Activated CD8-positive, alpha-beta T cell treated with anti-CD3 and anti-CD28 coated beads, Interleukin-2, amount 10 ng/mL, durations not matched to agents 7 days and 5 days (primary cell): ENCODE measurements at regions not wholly inside any gene's neighbourhood (a gene's known extent, or its start where the extent isn't known, plus 50 kb on each side); places are given as distances from the start of the nearest gene placed in this dataset.

Source experiments
- ATAC-seq: fragments of 150-1000 bp; cut with Tn5 transposase; one replicate; pipeline ENCODE4 v1.10.0; 2021; ENCODE audit warnings: moderate library complexity
- CTCF ChIA-PET: fragments of 350-600 bp; sonication (Branson Sonifier 250); formaldehyde crosslinking; loops from one replicate; lab custom pipeline; 2021; ENCODE audit warnings: antibody characterized with exemption; lab: Charles Lee
- POLR2A ChIA-PET: fragments of 350-600 bp; sonication (Branson Sonifier 250); formaldehyde crosslinking; loops from one replicate; lab custom pipeline; 2021; ENCODE audit warnings: antibody characterized with exemption; lab: Charles Lee
- DNase-seq: peaks from one replicate; pipeline ENCODE4 v3.0.0-alpha.2; 2020
- H3K27ac Mint-ChIP-seq: one replicate; pipeline ENCODE4 v1.8.0; 2021; ENCODE audit warnings: mild to moderate bottlenecking, mixed read lengths
- H3K27me3 Mint-ChIP-seq: one replicate; pipeline ENCODE4 v1.8.0; 2021; ENCODE audit warnings: low read depth, mixed read lengths
- H3K36me3 Mint-ChIP-seq: one replicate; pipeline ENCODE4 v1.8.0; 2021; ENCODE audit warnings: low read depth, mixed read lengths
- H3K4me1 Mint-ChIP-seq: one replicate; pipeline ENCODE4 v1.8.0; 2021; ENCODE audit warnings: low read depth, mixed read lengths
- H3K4me3 Mint-ChIP-seq: one replicate; pipeline ENCODE4 v1.8.0; 2021; ENCODE audit warnings: mild to moderate bottlenecking, mixed read lengths
- H3K9me3 Mint-ChIP-seq: one replicate; pipeline ENCODE4 v1.8.0; 2022; ENCODE audit warnings: mixed read lengths; ENCODE audit not compliant: insufficient read depth

DNA sequence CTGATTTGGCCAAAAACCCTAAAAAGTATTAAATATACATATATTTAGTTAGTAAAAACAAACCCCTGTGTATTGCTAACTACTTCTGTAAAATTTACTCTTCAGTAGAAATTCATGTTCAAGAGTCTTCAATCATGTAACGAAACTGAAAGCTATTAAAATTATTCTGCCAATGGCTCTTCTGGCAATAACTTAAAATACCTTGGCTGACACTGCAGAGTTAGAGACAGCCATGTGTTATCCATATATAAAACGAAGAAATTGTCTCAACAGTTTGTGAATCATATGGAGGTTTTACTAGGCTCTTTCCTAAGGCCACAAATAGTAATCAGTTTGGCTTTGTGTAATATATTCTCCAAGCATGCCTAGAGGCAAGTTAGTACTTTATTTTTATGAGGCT lies 357.2 kb downstream of the COL11A1 start:
- POLR2A ChIA-PET = no interaction called here
- Mint-ChIP-seq H3K4me1 (no peaks in the 10 kb centered on the region), H3K9me3 (no peaks in the 10 kb centered on the region), H3K4me3 (no peak overlapping the region), H3K27ac (no peak overlapping the region), H3K36me3 (no peaks in the 10 kb centered on the region), H3K27me3 (no peaks in the 10 kb centered on the region)
- ATAC-seq (no peak), DNase-seq (no peak)
- CTCF ChIA-PET = no interaction called here

DNA sequence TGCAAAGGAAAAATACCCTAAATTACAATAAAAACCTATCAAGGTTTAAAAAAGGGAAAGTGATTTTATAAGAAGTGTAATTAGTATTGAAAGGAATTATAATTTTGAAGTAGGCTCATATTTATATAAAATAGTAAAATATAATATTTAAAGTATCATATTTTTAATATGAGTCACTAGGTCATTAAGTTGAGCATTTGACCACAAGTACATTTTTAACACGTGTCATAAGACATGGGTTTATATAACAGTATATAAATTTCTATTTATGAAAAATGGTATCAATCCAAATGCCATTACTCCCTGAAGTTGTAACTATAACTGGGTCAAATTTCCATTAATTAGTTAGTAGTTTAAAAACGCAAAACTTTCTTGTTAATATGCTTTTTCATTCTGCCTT lies 365.9 kb downstream of the COL11A1 start:
- Mint-ChIP-seq H3K4me3 (no peak overlapping the region), H3K36me3 (no peaks in the 10 kb centered on the region), H3K27me3 (no peaks in the 10 kb centered on the region), H3K9me3 (no peaks in the 10 kb centered on the region), H3K4me1 (no peaks in the 10 kb centered on the region), H3K27ac (no peak overlapping the region)
- ATAC-seq (no peak), DNase-seq (no peak)
- CTCF ChIA-PET = no interaction called here
- POLR2A ChIA-PET = no interaction called here

DNA sequence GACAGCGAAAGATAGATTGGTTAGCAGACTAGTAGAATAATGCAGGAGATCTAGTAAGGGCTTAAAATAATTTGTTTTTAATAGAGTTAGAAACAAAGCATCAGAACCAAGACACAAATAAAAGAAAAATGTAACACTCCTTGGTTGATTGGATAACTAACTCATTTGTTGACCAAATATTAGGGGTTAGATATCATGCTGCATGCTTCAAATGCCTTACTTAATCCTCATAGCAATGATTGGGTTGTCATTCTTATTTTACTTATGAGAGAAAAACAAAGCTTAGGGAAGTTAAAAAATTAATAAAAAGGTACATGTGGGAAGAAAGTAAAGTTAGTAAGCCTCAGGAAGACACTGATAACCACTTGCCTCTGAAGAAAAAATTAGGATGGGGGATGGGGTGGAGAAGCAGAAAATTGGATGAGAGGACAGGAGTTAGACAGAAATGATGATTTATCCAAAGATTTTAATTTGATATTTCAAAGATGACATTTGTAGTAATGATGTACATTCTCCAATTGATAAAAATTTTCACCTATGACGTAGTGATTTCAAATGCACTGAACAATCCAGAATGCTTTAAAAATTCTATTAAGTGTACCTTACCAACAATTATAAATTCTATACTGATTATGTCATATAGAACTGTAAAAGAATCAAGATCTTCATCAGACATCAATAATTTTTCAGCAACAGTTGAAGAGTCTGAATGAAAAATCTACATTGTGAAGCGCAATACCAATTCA lies 374.7 kb downstream of the COL11A1 start:
- no peaks in the 10 kb centered on the region for H3K4me1 Mint-ChIP-seq
- H3K36me3 Mint-ChIP-seq = no peaks in the 10 kb centered on the region
- H3K9me3 Mint-ChIP-seq = no peaks in the 10 kb centered on the region
- no peak for DNase-seq
- POLR2A ChIA-PET = no interaction called here
- no peak overlapping the region for H3K27ac Mint-ChIP-seq
- no peak overlapping the region for H3K4me3 Mint-ChIP-seq
- CTCF ChIA-PET = no interaction called here
- no peaks in the 10 kb centered on the region for H3K27me3 Mint-ChIP-seq
- no peak for ATAC-seq

DNA sequence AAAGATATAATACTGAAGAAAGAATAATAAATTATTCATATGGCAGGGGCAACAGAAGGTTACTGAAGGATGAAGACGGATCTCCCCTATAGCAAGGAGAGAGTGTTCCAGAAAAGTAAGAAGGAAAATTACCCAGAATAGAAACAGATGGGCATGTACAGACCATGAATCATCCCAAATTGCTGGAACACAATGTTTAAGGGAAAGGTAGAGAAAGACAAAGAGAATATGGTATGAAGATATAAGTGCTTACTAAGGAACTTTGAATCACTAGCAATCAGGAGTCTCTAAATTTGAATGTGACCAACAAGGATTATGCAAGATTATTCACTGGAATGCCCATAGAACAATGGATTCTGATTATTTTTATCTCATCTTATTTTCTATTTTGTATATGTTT lies 375.4 kb downstream of the COL11A1 start:
- Mint-ChIP-seq H3K4me1 (no peaks in the 10 kb centered on the region), H3K9me3 (no peaks in the 10 kb centered on the region), H3K27ac (no peak overlapping the region), H3K36me3 (no peaks in the 10 kb centered on the region), H3K4me3 (no peak overlapping the region), H3K27me3 (no peaks in the 10 kb centered on the region)
- no peak for ATAC-seq
- POLR2A ChIA-PET = no interaction called here
- DNase-seq = no peak
- CTCF ChIA-PET = no interaction called here

DNA sequence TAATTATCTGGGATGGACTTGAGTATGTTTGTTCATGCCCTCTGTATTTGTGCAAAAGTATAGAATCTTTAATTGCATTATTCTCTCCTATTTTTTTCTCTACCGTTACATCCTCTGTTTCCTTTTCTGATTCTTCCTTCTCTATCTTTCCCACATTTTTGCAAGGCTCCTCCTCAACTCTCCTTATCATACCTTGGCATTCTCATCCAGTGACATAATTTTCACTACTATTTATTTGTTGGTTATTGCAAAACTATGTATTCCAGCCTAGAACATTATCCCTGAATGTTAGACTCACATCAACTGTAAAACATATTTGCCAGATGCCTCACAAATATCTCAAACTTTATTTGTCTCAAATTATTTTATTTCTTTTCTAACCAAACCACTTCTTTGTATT lies 381.9 kb downstream of the COL11A1 start:
- H3K27ac Mint-ChIP-seq = no peak overlapping the region
- ATAC-seq (no peak), DNase-seq (no peak)
- no peak overlapping the region for H3K4me3 Mint-ChIP-seq
- no peaks in the 10 kb centered on the region for H3K4me1 Mint-ChIP-seq
- H3K9me3 Mint-ChIP-seq = no peaks in the 10 kb centered on the region
- H3K27me3 Mint-ChIP-seq = no peaks in the 10 kb centered on the region
- CTCF ChIA-PET = no interaction called here
- H3K36me3 Mint-ChIP-seq = no peaks in the 10 kb centered on the region
- POLR2A ChIA-PET = no interaction called here

DNA sequence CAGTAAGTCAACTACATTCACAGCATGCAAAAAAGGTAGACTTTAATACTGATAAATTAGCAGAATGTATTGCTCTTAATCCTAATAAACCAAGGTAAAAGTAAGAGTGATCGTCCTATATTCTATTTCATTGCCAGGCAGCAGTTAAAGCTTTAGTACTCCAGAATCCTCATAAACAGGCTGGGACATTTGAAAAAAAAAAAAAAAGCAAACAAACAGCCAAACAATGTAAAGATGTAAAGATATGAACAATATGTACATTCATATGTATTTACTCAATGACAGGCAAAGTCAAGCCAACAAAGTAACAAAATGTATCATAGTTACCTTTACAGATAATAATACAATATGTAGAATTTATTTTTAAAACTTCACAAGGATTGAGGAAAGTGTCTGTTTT lies 383.6 kb downstream of the COL11A1 start:
- no peak overlapping the region for H3K4me3 Mint-ChIP-seq
- POLR2A ChIA-PET = no interaction called here
- CTCF ChIA-PET = no interaction called here
- no peaks in the 10 kb centered on the region for H3K27me3 Mint-ChIP-seq
- no peaks in the 10 kb centered on the region for H3K9me3 Mint-ChIP-seq
- DNase-seq (no peak), ATAC-seq (no peak)
- H3K27ac Mint-ChIP-seq = no peak overlapping the region
- H3K36me3 Mint-ChIP-seq = no peaks in the 10 kb centered on the region
- no peaks in the 10 kb centered on the region for H3K4me1 Mint-ChIP-seq

DNA sequence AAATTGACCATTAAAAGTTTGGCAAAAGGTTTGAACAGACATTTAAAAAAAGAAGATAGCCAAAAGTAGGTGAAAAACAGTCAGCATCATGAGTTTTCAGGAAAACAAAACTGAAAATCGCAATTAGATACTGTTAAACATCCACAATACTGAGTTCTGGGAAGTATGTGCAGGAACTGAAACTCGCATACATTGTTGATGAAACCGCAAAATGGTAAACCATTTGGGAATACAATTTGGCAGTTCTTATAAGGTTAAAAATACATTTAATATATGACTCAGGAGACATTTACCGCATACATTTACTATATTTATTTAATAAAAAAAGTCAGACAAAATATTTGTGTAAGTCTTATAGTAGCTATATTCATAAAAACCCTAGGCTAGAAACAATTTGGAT lies 393.2 kb downstream of the COL11A1 start:
- Mint-ChIP-seq H3K27ac (no peak overlapping the region), H3K36me3 (no peaks in the 10 kb centered on the region), H3K4me3 (no peak overlapping the region), H3K27me3 (no peaks in the 10 kb centered on the region), H3K4me1 (no peaks in the 10 kb centered on the region), H3K9me3 (peaks cover 3% of the 10 kb centered on the region)
- no peak for DNase-seq
- ChIA-PET POLR2A (no interaction called here), CTCF (no interaction called here)
- no peak for ATAC-seq

DNA sequence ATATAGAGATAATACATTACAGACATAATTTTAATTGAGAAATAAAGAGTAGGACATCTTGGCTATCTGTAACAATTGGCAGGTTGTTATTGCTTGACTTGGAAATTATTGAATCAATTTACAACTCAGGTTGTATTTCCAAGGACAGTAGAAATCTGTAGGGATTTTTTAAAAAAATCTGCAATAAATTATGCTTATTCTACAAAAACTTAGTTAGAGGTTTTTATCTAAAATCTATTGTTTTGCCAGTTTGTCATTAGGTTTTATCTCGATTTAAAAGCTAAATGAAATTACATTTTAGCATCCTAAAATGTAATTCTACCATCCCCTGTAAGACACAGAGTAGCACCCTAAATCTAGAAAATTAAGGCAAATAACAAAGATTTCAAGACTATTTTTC lies 408.8 kb downstream of the COL11A1 start:
- Mint-ChIP-seq H3K9me3 (no peaks in the 10 kb centered on the region), H3K4me1 (no peaks in the 10 kb centered on the region), H3K27me3 (no peaks in the 10 kb centered on the region), H3K36me3 (no peaks in the 10 kb centered on the region), H3K27ac (no peak overlapping the region), H3K4me3 (no peak overlapping the region)
- ChIA-PET CTCF (no interaction called here), POLR2A (no interaction called here)
- ATAC-seq (no peak), DNase-seq (no peak)

DNA sequence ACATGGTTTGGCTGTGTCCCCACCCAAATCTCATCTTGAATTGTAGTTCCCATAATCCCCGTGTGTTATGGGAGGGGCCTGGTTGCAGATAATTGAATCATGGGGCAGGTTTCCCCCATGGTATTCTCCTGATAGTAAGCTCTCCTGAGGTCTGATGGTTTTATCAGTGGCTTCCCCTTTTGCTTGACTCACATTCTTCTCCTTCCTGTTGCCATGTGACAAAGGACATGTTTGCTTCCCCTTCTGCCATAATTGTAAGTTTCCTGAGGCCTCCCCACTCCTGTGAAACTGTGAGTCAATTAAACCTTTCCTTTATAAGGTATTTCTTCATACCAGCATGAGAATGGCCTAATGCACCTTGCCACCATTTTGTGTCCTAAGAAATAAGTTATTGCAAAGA lies 415.0 kb downstream of the COL11A1 start:
- H3K27me3 Mint-ChIP-seq = no peaks in the 10 kb centered on the region
- H3K27ac Mint-ChIP-seq = no peak overlapping the region
- ChIA-PET CTCF (no interaction called here), POLR2A (no interaction called here)
- ATAC-seq (no peak), DNase-seq (no peak)
- H3K4me3 Mint-ChIP-seq = no peak overlapping the region
- H3K9me3 Mint-ChIP-seq = peaks cover 3% of the 10 kb centered on the region
- no peaks in the 10 kb centered on the region for H3K4me1 Mint-ChIP-seq
- no peaks in the 10 kb centered on the region for H3K36me3 Mint-ChIP-seq

DNA sequence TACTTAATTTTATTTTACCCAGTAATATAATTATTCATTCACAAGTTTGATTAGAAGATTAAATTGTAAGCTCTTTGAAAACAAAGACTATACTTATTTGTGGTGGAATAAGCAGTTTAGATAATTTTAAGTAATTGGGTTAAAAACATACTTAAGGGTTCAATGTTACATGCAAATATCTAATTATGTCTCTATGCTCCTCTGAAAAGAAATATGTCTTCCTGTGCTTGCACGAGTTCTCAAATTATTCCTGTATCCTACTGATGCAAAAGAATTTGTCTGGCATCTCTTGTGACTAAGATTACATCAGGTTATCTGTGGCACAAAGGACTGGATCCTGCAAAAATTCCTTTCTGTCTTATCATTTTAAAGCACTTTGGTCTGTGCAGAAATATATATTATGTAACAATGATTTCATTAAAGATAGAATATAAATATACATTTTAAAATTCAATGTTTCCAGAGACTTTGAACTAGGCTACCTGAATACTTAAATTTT lies 416.7 kb downstream of the COL11A1 start:
- no peak overlapping the region for H3K27ac Mint-ChIP-seq
- no peak for DNase-seq
- peaks cover 3% of the 10 kb centered on the region for H3K9me3 Mint-ChIP-seq

DNA sequence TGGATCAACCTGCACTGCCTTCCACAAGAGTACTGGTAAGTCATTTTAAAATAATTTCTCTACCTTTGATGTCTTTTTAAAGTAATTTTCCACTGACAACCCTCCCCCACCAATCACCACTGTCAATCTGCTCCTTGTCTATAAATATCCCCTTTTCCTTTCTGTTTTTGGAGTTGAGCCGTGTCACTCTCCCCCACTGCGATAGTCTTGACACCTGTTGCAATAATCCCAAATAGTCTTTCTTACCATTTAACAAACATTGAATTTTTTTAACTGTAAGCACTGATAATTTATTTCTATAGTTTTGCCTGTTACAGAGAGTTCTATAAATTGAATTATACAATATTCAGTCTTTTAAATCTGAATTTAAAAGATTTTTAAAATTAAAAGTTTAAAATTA lies 420.9 kb downstream of the COL11A1 start:
- ATAC-seq = no peak
- Mint-ChIP-seq H3K4me3 (no peak overlapping the region), H3K36me3 (no peaks in the 10 kb centered on the region), H3K9me3 (no peaks in the 10 kb centered on the region), H3K27me3 (no peaks in the 10 kb centered on the region), H3K4me1 (no peaks in the 10 kb centered on the region), H3K27ac (no peak overlapping the region)
- ChIA-PET POLR2A (no interaction called here), CTCF (no interaction called here)
- DNase-seq = no peak

More for the DNA sequence above, 416.7 kb downstream of the COL11A1 start:
- ChIA-PET POLR2A (no interaction called here), CTCF (no interaction called here)
- Mint-ChIP-seq H3K4me3 (no peak overlapping the region), H3K36me3 (no peaks in the 10 kb centered on the region), H3K27me3 (no peaks in the 10 kb centered on the region), H3K4me1 (no peaks in the 10 kb centered on the region)
- ATAC-seq = no peak

DNA sequence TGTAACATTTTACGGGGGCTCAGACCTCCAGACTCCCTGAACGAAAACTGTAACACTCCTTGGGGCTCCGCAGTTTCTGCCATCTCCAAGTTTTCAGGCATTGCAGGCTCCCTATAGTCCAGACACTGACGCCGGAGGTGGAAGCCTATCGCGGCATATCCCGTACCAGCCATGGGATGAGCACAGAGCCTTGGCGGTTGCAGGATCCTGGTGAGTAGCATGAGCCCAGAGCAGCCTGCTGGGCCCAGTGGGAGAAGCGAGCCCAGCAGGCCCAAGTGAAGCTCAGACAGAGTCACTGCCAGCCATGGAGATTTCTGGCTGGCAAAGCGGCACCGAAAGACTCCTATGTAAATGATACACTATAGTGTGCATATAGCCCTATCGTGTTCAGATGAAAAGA lies 446.8 kb downstream of the COL11A1 start:
- POLR2A ChIA-PET = no interaction called here
- DNase-seq (no peak), ATAC-seq (no peak)
- Mint-ChIP-seq H3K4me3 (no peak overlapping the region), H3K27me3 (no peaks in the 10 kb centered on the region), H3K4me1 (no peaks in the 10 kb centered on the region), H3K9me3 (peaks cover 4% of the 10 kb centered on the region), H3K36me3 (no peaks in the 10 kb centered on the region), H3K27ac (no peak overlapping the region)
- CTCF ChIA-PET = no interaction called here
